ENCODE measurements at regions not wholly inside any gene's neighbourhood (a gene's known extent, or its start where the extent isn't known, plus 50 kb on each side); places are given as distances from the start of the nearest gene placed in this dataset.
"Not testable (repeated sequence)": the region's sequence is repeated elsewhere in the genome, so short reads cannot be mapped to it uniquely, and the experiment has no call there.

GRCh38 chr15:31635715-31636114 is 309.1 kb downstream of the KLF13 start:
- TF ChIP-seq, protein P1, sequence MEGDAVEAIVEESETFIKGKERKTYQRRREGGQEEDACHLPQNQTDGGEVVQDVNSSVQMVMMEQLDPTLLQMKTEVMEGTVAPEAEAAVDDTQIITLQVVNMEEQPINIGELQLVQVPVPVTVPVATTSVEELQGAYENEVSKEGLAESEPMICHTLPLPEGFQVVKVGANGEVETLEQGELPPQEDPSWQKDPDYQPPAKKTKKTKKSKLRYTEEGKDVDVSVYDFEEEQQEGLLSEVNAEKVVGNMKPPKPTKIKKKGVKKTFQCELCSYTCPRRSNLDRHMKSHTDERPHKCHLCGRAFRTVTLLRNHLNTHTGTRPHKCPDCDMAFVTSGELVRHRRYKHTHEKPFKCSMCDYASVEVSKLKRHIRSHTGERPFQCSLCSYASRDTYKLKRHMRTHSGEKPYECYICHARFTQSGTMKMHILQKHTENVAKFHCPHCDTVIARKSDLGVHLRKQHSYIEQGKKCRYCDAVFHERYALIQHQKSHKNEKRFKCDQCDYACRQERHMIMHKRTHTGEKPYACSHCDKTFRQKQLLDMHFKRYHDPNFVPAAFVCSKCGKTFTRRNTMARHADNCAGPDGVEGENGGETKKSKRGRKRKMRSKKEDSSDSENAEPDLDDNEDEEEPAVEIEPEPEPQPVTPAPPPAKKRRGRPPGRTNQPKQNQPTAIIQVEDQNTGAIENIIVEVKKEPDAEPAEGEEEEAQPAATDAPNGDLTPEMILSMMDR (IDR thresholded peaks at IDR 0.05; ENCODE audit: poor library complexity): not testable (repeated sequence)
- TF ChIP-seq EZH2 (IDR thresholded peaks at IDR 0.05; ENCODE audit: borderline replicate concordance); EZH2phosphoT487 (IDR thresholded peaks at IDR 0.05; ENCODE audit: low read depth, severe bottlenecking, unreplicated experiment): not testable (repeated sequence)

Data from hepatocyte (in vitro differentiated cells).